Loucy (cell line): ENCODE measurements at regions not wholly inside any gene's neighbourhood (a gene's known extent, or its start where the extent isn't known, plus 50 kb on each side); places are given as distances from the start of the nearest gene placed in this dataset.

Source experiments
- H2AFZ ChIP-seq: fragments of 200-600 bp; sonication (generic); 2 replicates; pipeline ENCODE4 v1.6.0; 2016; ENCODE audit warnings: antibody characterized with exemption, mild to moderate bottlenecking, low read length, moderate library complexity
- H3F3A ChIP-seq: fragments of 200-600 bp; 2 replicates; pipeline ENCODE4 v1.6.0; 2016; ENCODE audit warnings: antibody characterized with exemption, low read depth, mild to moderate bottlenecking
- H3K27me3 ChIP-seq: fragments of 200-600 bp; sonication (generic); 2 replicates; pipeline ENCODE4 v1.6.1; 2014; ENCODE audit warnings: low read length, mild to moderate bottlenecking; ENCODE audit not compliant: insufficient read depth, poor library complexity, severe bottlenecking
- H3K36me3 ChIP-seq: fragments of 200-600 bp; sonication (generic); 2 replicates; pipeline ENCODE4 v1.6.1; 2016; ENCODE audit warnings: low read length; ENCODE audit not compliant: insufficient read depth
- H3K4me1 ChIP-seq: fragments of 200-600 bp; sonication (generic); 2 replicates; pipeline ENCODE4 v1.5.1; 2014; ENCODE audit warnings: low read length, mild to moderate bottlenecking; ENCODE audit not compliant: insufficient read depth, poor library complexity, severe bottlenecking
- H3K4me2 ChIP-seq: fragments of 200-600 bp; sonication (generic); 2 replicates; pipeline ENCODE4 v1.6.0; 2014; ENCODE audit warnings: antibody characterized with exemption, low read length, low read depth, mild to moderate bottlenecking; ENCODE audit not compliant: poor library complexity, severe bottlenecking
- H3K4me3 ChIP-seq: fragments of 200-600 bp; sonication (generic); 2 replicates; pipeline ENCODE4 v1.5.1; 2014; ENCODE audit warnings: low read length, mild to moderate bottlenecking, mixed read lengths; ENCODE audit not compliant: poor library complexity, severe bottlenecking
- H3K79me2 ChIP-seq: fragments of 200-600 bp; sonication (generic); 2 replicates; pipeline ENCODE4 v1.6.1; 2014; ENCODE audit warnings: low read length; ENCODE audit not compliant: insufficient read depth
- H3K9ac ChIP-seq: fragments of 200-600 bp; sonication (generic); 2 replicates; pipeline ENCODE4 v1.6.0; 2014; ENCODE audit warnings: mild to moderate bottlenecking, low read depth, low read length, moderate library complexity; ENCODE audit not compliant: poor library complexity, severe bottlenecking
- H3K9me2 ChIP-seq: fragments of 200-600 bp; sonication (generic); replicated peaks from 2 replicates; pipeline ENCODE4 v1.6.1; 2016; ENCODE audit warnings: low read depth, low read length, mixed read lengths
- H3K9me3 ChIP-seq: fragments of 200-600 bp; sonication (generic); 2 replicates; pipeline ENCODE4 v1.6.1; 2014; ENCODE audit warnings: mild to moderate bottlenecking, antibody characterized with exemption, low read length, low read depth; ENCODE audit not compliant: insufficient read depth
- H4K20me1 ChIP-seq: fragments of 200-600 bp; sonication (generic); 2 replicates; pipeline ENCODE4 v1.6.0; 2014; ENCODE audit warnings: antibody characterized with exemption, low read length, mild to moderate bottlenecking; ENCODE audit not compliant: insufficient read depth, poor library complexity, severe bottlenecking
- CTCF ChIP-seq: fragments of 200-600 bp; sonication (generic); conservative IDR thresholded peaks from 2 replicates; pipeline ENCODE4 v1.5.1; 2014; ENCODE audit warnings: mild to moderate bottlenecking, antibody characterized with exemption, low read length
- EZH2phosphoT487 ChIP-seq: fragments of 200-600 bp; IDR thresholded peaks from 2 replicates; pipeline ENCODE4 v1.6.1; 2018; ENCODE audit warnings: antibody characterized with exemption, mild to moderate bottlenecking, moderate library complexity, borderline replicate concordance

- no peaks in the 10 kb centered on the region for H3K27me3 ChIP-seq
- TF ChIP-seq EZH2phosphoT487: no peak
- TF ChIP-seq CTCF: no peak
- peaks cover 44% of the 10 kb centered on the region for H3K4me1 ChIP-seq
- no peaks in the 10 kb centered on the region for H3K79me2 ChIP-seq
- no peak overlapping the region for H2AFZ ChIP-seq
- no peaks in the 10 kb centered on the region for H4K20me1 ChIP-seq
- no peaks in the 10 kb centered on the region for H3K36me3 ChIP-seq
- no peak overlapping the region for H3K4me2 ChIP-seq
- H3K9ac ChIP-seq: no peak overlapping the region
- H3K4me3 ChIP-seq: no peak overlapping the region
- H3K9me3 ChIP-seq: no peaks in the 10 kb centered on the region
- H3F3A ChIP-seq: peaks cover 8% of the 10 kb centered on the region
- no peaks in the 10 kb centered on the region for H3K9me2 ChIP-seq
Measured at GRCh38 chr6:33882154-33882553, 78.4 kb upstream of the MLN start.

- no peaks in the 10 kb centered on the region for H3K9me3 ChIP-seq
- H3K9me2 ChIP-seq: no peaks in the 10 kb centered on the region
- no peak overlapping the region for H3K9ac ChIP-seq
- no peak for TF ChIP-seq CTCF
- no peak for TF ChIP-seq EZH2phosphoT487
- no peaks in the 10 kb centered on the region for H3K27me3 ChIP-seq
- H4K20me1 ChIP-seq: no peaks in the 10 kb centered on the region
- H3F3A ChIP-seq: no peaks in the 10 kb centered on the region
- no peaks in the 10 kb centered on the region for H3K79me2 ChIP-seq
- peaks cover 38% of the 10 kb centered on the region for H3K4me1 ChIP-seq
- H2AFZ ChIP-seq: no peak overlapping the region
- no peaks in the 10 kb centered on the region for H3K36me3 ChIP-seq
- H3K4me3 ChIP-seq: no peak overlapping the region
- no peak overlapping the region for H3K4me2 ChIP-seq
Measured at GRCh38 chr6:33880766-33881165, 77.0 kb upstream of the MLN start.

- no peak overlapping the region for H3K4me2 ChIP-seq
- H2AFZ ChIP-seq: no peak overlapping the region
- no peaks in the 10 kb centered on the region for H3K36me3 ChIP-seq
- H3K9ac ChIP-seq: no peak overlapping the region
- no peaks in the 10 kb centered on the region for H4K20me1 ChIP-seq
- no peaks in the 10 kb centered on the region for H3K9me2 ChIP-seq
- H3F3A ChIP-seq: no peaks in the 10 kb centered on the region
- no peaks in the 10 kb centered on the region for H3K9me3 ChIP-seq
- no peaks in the 10 kb centered on the region for H3K79me2 ChIP-seq
- H3K4me1 ChIP-seq: peaks cover 38% of the 10 kb centered on the region
- no peak overlapping the region for H3K4me3 ChIP-seq
- H3K27me3 ChIP-seq: no peaks in the 10 kb centered on the region
- TF ChIP-seq CTCF: no peak
- no peak for TF ChIP-seq EZH2phosphoT487
Measured at GRCh38 chr6:33880104-33880678, 76.4 kb upstream of the MLN start.
